Smooth muscle cell (in vitro differentiated cells): ENCODE measurements at regions not wholly inside any gene's neighbourhood (a gene's known extent, or its start where the extent isn't known, plus 50 kb on each side); places are given as distances from the start of the nearest gene placed in this dataset.
A peak's percentile ranks its signal among the peaks of the same experiment; 100 is the strongest.

Experiments
- DNase-seq: peaks from one replicate; lab custom pipeline; 2025; ENCODE audit not compliant: unreplicated experiment; lab: John Stamatoyannopoulos, UW
- H2AFZ ChIP-seq: fragments of 200-600 bp; sonication (generic); 2 replicates; pipeline ENCODE4 v1.6.0; 2016; ENCODE audit warnings: antibody characterized with exemption, low read depth, mild to moderate bottlenecking
- H3F3A ChIP-seq: fragments of 200-600 bp; sonication (generic); 2 replicates; pipeline ENCODE4 v1.6.0; 2017; ENCODE audit warnings: antibody characterized with exemption, low read depth
- H3K27ac ChIP-seq: fragments of 200-600 bp; sonication (generic); 2 replicates; pipeline ENCODE4 v1.5.1; 2016; ENCODE audit warnings: low read depth, mild to moderate bottlenecking
- H3K27me3 ChIP-seq: fragments of 200-600 bp; sonication (generic); 2 replicates; pipeline ENCODE4 v1.6.1; 2016; ENCODE audit warnings: low read depth, mild to moderate bottlenecking
- H3K36me3 ChIP-seq: fragments of 200-600 bp; sonication (generic); 2 replicates; pipeline ENCODE4 v1.5.1; 2016; ENCODE audit warnings: low read depth
- H3K4me1 ChIP-seq: fragments of 200-600 bp; sonication (generic); 2 replicates; pipeline ENCODE4 v1.5.1; 2016; ENCODE audit warnings: low read depth
- H3K4me2 ChIP-seq: fragments of 200-600 bp; sonication (generic); 2 replicates; pipeline ENCODE4 v1.6.0; 2016; ENCODE audit warnings: mild to moderate bottlenecking
- H3K4me3 ChIP-seq: fragments of 200-600 bp; sonication (generic); 2 replicates; pipeline ENCODE4 v1.5.1; 2016; ENCODE audit warnings: mild to moderate bottlenecking
- H3K79me2 ChIP-seq: fragments of 200-600 bp; sonication (generic); 2 replicates; pipeline ENCODE4 v1.6.0; 2016; ENCODE audit warnings: low read depth, mild to moderate bottlenecking
- H3K9ac ChIP-seq: fragments of 200-600 bp; sonication (generic); 2 replicates; pipeline ENCODE4 v1.6.0; 2016; ENCODE audit warnings: low read depth
- H3K9me3 ChIP-seq: fragments of 200-600 bp; sonication (generic); replicated peaks from 2 replicates; pipeline ENCODE4 v1.5.1; 2016; ENCODE audit warnings: low read depth
- H4K20me1 ChIP-seq: fragments of 200-600 bp; sonication (generic); 2 replicates; pipeline ENCODE4 v1.6.0; 2016; ENCODE audit warnings: low read depth
- CTCF ChIP-seq: fragments of 200-600 bp; sonication (generic); IDR thresholded peaks from 2 replicates; pipeline ENCODE4 v1.5.1; 2017; ENCODE audit warnings: borderline replicate concordance, mild to moderate bottlenecking, antibody characterized with exemption; ENCODE audit not compliant: insufficient read depth, poor library complexity, severe bottlenecking
- WGBS: methylation state at CpG from one replicate; pipeline ENCODE4 v1.1.7; 2016; ENCODE audit warnings: low lambda C conversion rate; 5-methylcytosine and 5-hydroxymethylcytosine counted together

DNA sequence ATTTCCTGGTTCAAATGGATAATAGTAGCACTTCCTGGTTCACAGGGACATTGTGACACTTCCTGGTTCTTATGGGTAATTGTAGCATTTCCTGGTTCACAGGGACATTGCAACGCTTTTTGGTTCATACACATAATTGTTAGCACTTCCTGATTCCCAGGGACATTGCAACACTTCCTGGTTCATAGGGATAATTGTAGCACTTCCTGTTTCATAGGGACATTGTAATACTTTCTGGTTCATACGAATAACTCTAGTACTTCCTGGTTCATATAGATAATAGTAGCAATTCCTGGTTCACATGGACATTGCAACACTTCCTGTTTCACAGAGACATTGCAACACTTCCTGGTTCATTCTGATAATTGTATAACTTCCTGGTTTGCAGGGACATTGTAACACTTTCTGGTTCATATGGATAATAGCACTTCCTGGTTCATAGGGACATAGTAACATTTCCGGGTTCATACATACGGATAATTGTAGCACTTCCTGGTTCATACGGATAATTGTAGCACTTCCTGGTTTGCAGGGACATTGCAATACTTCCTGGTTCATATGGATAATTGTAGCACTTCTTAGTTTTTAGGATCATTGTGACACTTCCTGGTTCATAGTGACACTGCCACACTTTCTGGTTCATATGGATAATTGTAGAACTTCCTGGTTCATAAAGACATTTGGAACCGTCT lies 61.6 kb upstream of the CD99 start:
- no peak for TF ChIP-seq CTCF
- Histone ChIP-seq H3K4me2 (no peak overlapping the region), H3F3A (no peaks in the 10 kb centered on the region), H3K27me3 (no peaks in the 10 kb centered on the region), H4K20me1 (no peaks in the 10 kb centered on the region), H3K9ac (no peak overlapping the region), H3K4me3 (no peak overlapping the region), H3K4me1 (no peaks in the 10 kb centered on the region), H2AFZ (no peak overlapping the region), H3K9me3 (no peaks in the 10 kb centered on the region), H3K36me3 (peaks cover 19% of the 10 kb centered on the region), H3K79me2 (no peaks in the 10 kb centered on the region), H3K27ac (no peak overlapping the region)
- no peak for DNase-seq
- WGBS, result 89% methylated on average over 6 of the region's 6 CpGs

GRCh38 chrX:2628751-2629315 lies 62.3 kb upstream of the CD99 start:
- Histone ChIP-seq H2AFZ (no peak overlapping the region), H3F3A (no peaks in the 10 kb centered on the region), H3K36me3 (peaks cover 19% of the 10 kb centered on the region), H3K79me2 (no peaks in the 10 kb centered on the region), H3K9me3 (no peaks in the 10 kb centered on the region), H3K27ac (no peak overlapping the region), H3K9ac (no peak overlapping the region), H3K4me3 (no peak overlapping the region), H3K27me3 (no peaks in the 10 kb centered on the region), H4K20me1 (no peaks in the 10 kb centered on the region), H3K4me1 (no peaks in the 10 kb centered on the region), H3K4me2 (no peak overlapping the region)
- no peak for DNase-seq
- 86% methylated on average over 2 of the region's 2 CpGs for WGBS
- TF ChIP-seq CTCF, result no peak

DNA sequence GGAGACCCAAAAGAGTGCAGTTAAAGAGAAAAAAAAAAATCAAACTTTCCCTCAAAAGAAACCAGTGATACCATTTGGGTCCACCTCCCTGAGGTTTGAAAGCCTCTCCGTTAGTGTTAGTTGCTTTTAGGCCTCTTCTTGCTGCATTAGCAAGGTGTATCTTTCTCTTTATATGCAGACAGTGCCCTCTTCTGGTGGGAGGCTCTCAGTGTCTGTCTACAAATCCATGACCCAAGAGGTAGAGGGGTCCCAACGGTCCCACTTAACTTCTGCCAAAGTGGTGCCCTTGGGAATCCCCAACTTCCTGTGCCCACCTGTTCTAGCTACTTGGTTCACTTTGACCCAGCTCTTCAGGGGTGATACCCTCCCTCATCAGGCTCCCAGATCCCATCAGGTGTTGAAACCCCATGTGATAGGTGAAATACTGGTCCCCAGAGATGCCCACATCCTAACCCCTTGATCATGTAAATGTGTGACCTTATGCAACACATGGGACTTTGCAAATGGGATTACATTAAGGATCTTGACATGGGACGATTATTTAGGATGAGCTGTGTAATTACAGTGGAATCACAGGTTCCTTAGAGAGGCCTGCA lies 63.7 kb upstream of the CD99 start:
- WGBS, result 59% methylated on average over 3 of the region's 3 CpGs

More for the DNA sequence above, 63.7 kb upstream of the CD99 start:
- no peak overlapping the region for H3K4me2 ChIP-seq
- no peaks in the 10 kb centered on the region for H3K27me3 ChIP-seq
- H3K9ac ChIP-seq, result no peak overlapping the region
- no peak overlapping the region for H2AFZ ChIP-seq
- H3K36me3 ChIP-seq, result peaks cover 19% of the 10 kb centered on the region
- no peak for DNase-seq
- no peaks in the 10 kb centered on the region for H3F3A ChIP-seq
- TF ChIP-seq CTCF, result peak; percentile 44
- no peaks in the 10 kb centered on the region for H3K4me1 ChIP-seq
- H4K20me1 ChIP-seq, result no peaks in the 10 kb centered on the region
- H3K4me3 ChIP-seq, result no peak overlapping the region
- H3K27ac ChIP-seq, result no peak overlapping the region
- H3K9me3 ChIP-seq, result no peaks in the 10 kb centered on the region
- no peaks in the 10 kb centered on the region for H3K79me2 ChIP-seq
